MM.1S (cell line): ENCODE measurements at regions not wholly inside any gene's neighbourhood (a gene's known extent, or its start where the extent isn't known, plus 50 kb on each side); places are given as distances from the start of the nearest gene placed in this dataset.

Experiments
- DNase-seq: peaks from one replicate; pipeline ENCODE4 v3.0.0-alpha.2; 2015
- H2AFZ ChIP-seq: fragments of 300-600 bp; sonication (generic); 2 replicates; pipeline ENCODE4 v1.6.0; 2016; ENCODE audit warnings: antibody characterized with exemption, low read length
- H3F3A ChIP-seq: fragments of 300-600 bp; sonication (generic); 2 replicates; pipeline ENCODE4 v1.6.1; 2016; ENCODE audit warnings: mild to moderate bottlenecking, antibody characterized with exemption, low read length, moderate library complexity, mixed read lengths; ENCODE audit not compliant: insufficient read depth
- H3K27ac ChIP-seq: fragments of 300-600 bp; sonication (generic); 2 replicates; pipeline ENCODE4 v1.5.1; 2016; ENCODE audit warnings: mild to moderate bottlenecking, low read length
- H3K27me3 ChIP-seq: fragments of 300-600 bp; sonication (generic); replicated peaks from 2 replicates; pipeline ENCODE4 v1.6.0; 2016; ENCODE audit warnings: low read length; ENCODE audit not compliant: insufficient read depth
- H3K36me3 ChIP-seq: fragments of 300-600 bp; sonication (generic); replicated peaks from 2 replicates; pipeline ENCODE4 v1.6.1; 2016; ENCODE audit warnings: mild to moderate bottlenecking, low read length, mixed read lengths; ENCODE audit not compliant: insufficient read depth
- H3K4me1 ChIP-seq: fragments of 300-600 bp; sonication (generic); 2 replicates; pipeline ENCODE4 v1.6.1; 2016; ENCODE audit warnings: low read length, mixed read lengths
- H3K4me2 ChIP-seq: fragments of 300-600 bp; sonication (generic); 2 replicates; pipeline ENCODE4 v1.6.0; 2016; ENCODE audit warnings: low read depth, low read length
- H3K4me3 ChIP-seq: fragments of 300-600 bp; sonication (generic); 2 replicates; pipeline ENCODE4 v1.5.1; 2016; ENCODE audit warnings: low read length, mixed read lengths
- H3K79me2 ChIP-seq: fragments of 300-600 bp; sonication (generic); 2 replicates; pipeline ENCODE4 v1.6.1; 2016; ENCODE audit warnings: mixed run types, low read length, mixed read lengths
- H3K9ac ChIP-seq: fragments of 300-600 bp; sonication (generic); 2 replicates; pipeline ENCODE4 v1.6.1; 2016; ENCODE audit warnings: low read length, mixed read lengths
- H3K9me2 ChIP-seq: fragments of 300-600 bp; sonication (generic); replicated peaks from 2 replicates; pipeline ENCODE4 v1.6.1; 2016; ENCODE audit warnings: mild to moderate bottlenecking, low read length, mixed read lengths; ENCODE audit not compliant: insufficient read depth
- H3K9me3 ChIP-seq: fragments of 300-600 bp; sonication (generic); replicated peaks from 2 replicates; pipeline ENCODE4 v1.6.1; 2016; ENCODE audit warnings: mild to moderate bottlenecking, low read length, mixed read lengths; ENCODE audit not compliant: insufficient read depth
- H4K20me1 ChIP-seq: fragments of 300-600 bp; sonication (generic); 2 replicates; pipeline ENCODE4 v1.6.1; 2016; ENCODE audit warnings: mild to moderate bottlenecking, low read length, moderate library complexity, mixed read lengths; ENCODE audit not compliant: insufficient read depth
- EZH2 ChIP-seq: fragments of 300-600 bp; sonication (generic); optimal IDR thresholded peaks from 2 replicates; pipeline ENCODE3; 2017; ENCODE audit warnings: low read depth, mild to moderate bottlenecking, antibody characterized with exemption, low read length, mixed read lengths
- EZH2phosphoT487 ChIP-seq: fragments of 300-600 bp; sonication (generic); IDR thresholded peaks from 2 replicates; pipeline ENCODE4 v1.6.1; 2018; ENCODE audit warnings: antibody characterized with exemption, low read length
- TF ChIP-seq, protein P1 (sequence below): fragments of 300-600 bp; sonication (generic); IDR thresholded peaks from 2 replicates; pipeline ENCODE4 v1.5.1; 2016; ENCODE audit warnings: antibody characterized with exemption, low read length, mixed read lengths

GRCh38 chr18:42163321-42163720 lies 208.3 kb downstream of the PIK3C3 start:
- no peaks in the 10 kb centered on the region for H4K20me1 ChIP-seq
- no peak overlapping the region for H3K4me3 ChIP-seq
- no peaks in the 10 kb centered on the region for H3K36me3 ChIP-seq
- H3K9me3 ChIP-seq: no peaks in the 10 kb centered on the region
- H3K27me3 ChIP-seq: no peaks in the 10 kb centered on the region
- no peaks in the 10 kb centered on the region for H3F3A ChIP-seq
- no peak overlapping the region for H3K27ac ChIP-seq
- no peaks in the 10 kb centered on the region for H3K79me2 ChIP-seq
- DNase-seq: no peak
- no peak overlapping the region for H2AFZ ChIP-seq
- H3K4me1 ChIP-seq: no peaks in the 10 kb centered on the region
- no peaks in the 10 kb centered on the region for H3K9me2 ChIP-seq
- no peak overlapping the region for H3K4me2 ChIP-seq
- TF ChIP-seq, protein P1, sequence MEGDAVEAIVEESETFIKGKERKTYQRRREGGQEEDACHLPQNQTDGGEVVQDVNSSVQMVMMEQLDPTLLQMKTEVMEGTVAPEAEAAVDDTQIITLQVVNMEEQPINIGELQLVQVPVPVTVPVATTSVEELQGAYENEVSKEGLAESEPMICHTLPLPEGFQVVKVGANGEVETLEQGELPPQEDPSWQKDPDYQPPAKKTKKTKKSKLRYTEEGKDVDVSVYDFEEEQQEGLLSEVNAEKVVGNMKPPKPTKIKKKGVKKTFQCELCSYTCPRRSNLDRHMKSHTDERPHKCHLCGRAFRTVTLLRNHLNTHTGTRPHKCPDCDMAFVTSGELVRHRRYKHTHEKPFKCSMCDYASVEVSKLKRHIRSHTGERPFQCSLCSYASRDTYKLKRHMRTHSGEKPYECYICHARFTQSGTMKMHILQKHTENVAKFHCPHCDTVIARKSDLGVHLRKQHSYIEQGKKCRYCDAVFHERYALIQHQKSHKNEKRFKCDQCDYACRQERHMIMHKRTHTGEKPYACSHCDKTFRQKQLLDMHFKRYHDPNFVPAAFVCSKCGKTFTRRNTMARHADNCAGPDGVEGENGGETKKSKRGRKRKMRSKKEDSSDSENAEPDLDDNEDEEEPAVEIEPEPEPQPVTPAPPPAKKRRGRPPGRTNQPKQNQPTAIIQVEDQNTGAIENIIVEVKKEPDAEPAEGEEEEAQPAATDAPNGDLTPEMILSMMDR: no peak
- TF ChIP-seq EZH2: no peak
- no peak for TF ChIP-seq EZH2phosphoT487
- H3K9ac ChIP-seq: no peak overlapping the region

DNA sequence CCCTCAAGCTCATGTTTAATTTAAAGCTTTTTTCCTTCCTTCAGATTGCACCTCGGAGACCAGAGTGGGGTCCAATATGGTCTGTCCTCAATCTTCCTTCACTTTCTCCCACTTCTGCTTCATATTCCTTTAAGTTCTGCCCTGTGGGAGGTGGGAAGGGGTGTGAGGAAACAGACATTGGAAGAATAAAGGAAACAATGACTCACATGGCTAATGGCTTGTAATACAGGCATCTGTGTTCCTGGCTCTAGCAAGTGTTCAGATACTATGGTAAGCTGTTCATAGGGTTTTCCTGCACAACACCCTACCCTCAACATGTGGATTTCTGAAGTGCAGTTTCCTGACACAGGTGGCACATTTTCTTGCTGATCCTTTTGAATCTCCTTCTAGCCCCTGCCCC lies 209.5 kb downstream of the PIK3C3 start:
- H2AFZ ChIP-seq: no peak overlapping the region
- no peak overlapping the region for H3K4me3 ChIP-seq
- H3K9ac ChIP-seq: no peak overlapping the region
- H3K27me3 ChIP-seq: no peaks in the 10 kb centered on the region
- H3K9me2 ChIP-seq: no peaks in the 10 kb centered on the region
- H3K4me1 ChIP-seq: no peaks in the 10 kb centered on the region
- H3K4me2 ChIP-seq: no peak overlapping the region
- no peak overlapping the region for H3K27ac ChIP-seq
- no peak for TF ChIP-seq EZH2
- no peak for TF ChIP-seq EZH2phosphoT487
- TF ChIP-seq, protein P1: no peak
- no peaks in the 10 kb centered on the region for H3K36me3 ChIP-seq
- no peaks in the 10 kb centered on the region for H4K20me1 ChIP-seq
- DNase-seq: no peak
- H3K79me2 ChIP-seq: no peaks in the 10 kb centered on the region
- no peaks in the 10 kb centered on the region for H3K9me3 ChIP-seq
- H3F3A ChIP-seq: no peaks in the 10 kb centered on the region

- Histone ChIP-seq H3K79me2 (no peaks in the 10 kb centered on the region), H2AFZ (no peak overlapping the region), H3K4me3 (no peak overlapping the region), H3K36me3 (no peaks in the 10 kb centered on the region), H3K4me2 (no peak overlapping the region), H3F3A (no peaks in the 10 kb centered on the region), H3K27ac (no peak overlapping the region), H4K20me1 (no peaks in the 10 kb centered on the region), H3K27me3 (no peaks in the 10 kb centered on the region), H3K4me1 (no peaks in the 10 kb centered on the region), H3K9ac (no peak overlapping the region), H3K9me2 (no peaks in the 10 kb centered on the region), H3K9me3 (no peaks in the 10 kb centered on the region)
- no peak for TF ChIP-seq EZH2
- TF ChIP-seq EZH2phosphoT487: no peak
- TF ChIP-seq, protein P1: no peak
- no peak for DNase-seq
Measured at GRCh38 chr18:42165922-42166513, 211.0 kb downstream of the PIK3C3 start.
